ENCODE measurements at regions not wholly inside any gene's neighbourhood (a gene's known extent, or its start where the extent isn't known, plus 50 kb on each side); places are given as distances from the start of the nearest gene placed in this dataset.
"Not testable (repeated sequence)": the region's sequence is repeated elsewhere in the genome, so short reads cannot be mapped to it uniquely, and the experiment has no call there.

GRCh38 chr3:13740795-13741194 is 139.1 kb downstream of the WNT7A start:
- H3K36me3 Mint-ChIP-seq (ENCODE audit: low read depth), result no peaks in the 10 kb centered on the region
- no peaks in the 10 kb centered on the region for H3K27me3 Mint-ChIP-seq (ENCODE audit: insufficient read depth)
- no peaks in the 10 kb centered on the region for H3K4me1 Mint-ChIP-seq (ENCODE audit: low read depth)
- DNase-seq, result no peak
- H3K9me3 Mint-ChIP-seq, result no peaks in the 10 kb centered on the region; the same call in 1 of the 2 replicates
- TF ChIP-seq CTCF (IDR thresholded peaks at IDR 0.05), result no peak
- H3K4me3 Mint-ChIP-seq, result no peak overlapping the region
- H3K27ac Mint-ChIP-seq, result no peak overlapping the region

GRCh38 chr3:13733726-13734125 is 146.1 kb downstream of the WNT7A start:
- not testable (repeated sequence) for H3K4me3 Mint-ChIP-seq; H3K36me3 Mint-ChIP-seq (ENCODE audit: low read depth); H3K27ac Mint-ChIP-seq; DNase-seq; H3K4me1 Mint-ChIP-seq (ENCODE audit: low read depth); H3K27me3 Mint-ChIP-seq (ENCODE audit: insufficient read depth)
- H3K9me3 Mint-ChIP-seq, result peaks cover 19% of the 10 kb centered on the region; the same call in 1 of the 2 replicates

- no peak overlapping the region for H3K4me3 Mint-ChIP-seq
- H3K36me3 Mint-ChIP-seq (ENCODE audit: low read depth), result no peaks in the 10 kb centered on the region
- no peak overlapping the region for H3K27ac Mint-ChIP-seq
- H3K9me3 Mint-ChIP-seq, result peaks cover 8% of the 10 kb centered on the region; the same call in 1 of the 2 replicates
- no peak for DNase-seq
- TF ChIP-seq CTCF (IDR thresholded peaks at IDR 0.05), result no peak
- no peaks in the 10 kb centered on the region for H3K4me1 Mint-ChIP-seq (ENCODE audit: low read depth)
- peaks cover 1% of the 10 kb centered on the region for H3K27me3 Mint-ChIP-seq (ENCODE audit: insufficient read depth)
Observed at GRCh38 chr3:13728487-13728886, 151.4 kb downstream of the WNT7A start.

GRCh38 chr3:13727890-13728289 is 152.0 kb downstream of the WNT7A start:
- no peaks in the 10 kb centered on the region for H3K36me3 Mint-ChIP-seq (ENCODE audit: low read depth)
- no peaks in the 10 kb centered on the region; the same call in 1 of the 2 replicates for H3K27me3 Mint-ChIP-seq (ENCODE audit: insufficient read depth)

GRCh38 chr3:13723676-13724207 is 156.1 kb downstream of the WNT7A start:
- no peak for TF ChIP-seq CTCF (IDR thresholded peaks at IDR 0.05)
- no peaks in the 10 kb centered on the region for H3K9me3 Mint-ChIP-seq
- no peaks in the 10 kb centered on the region; the same call in none of the 2 replicates for H3K27me3 Mint-ChIP-seq (ENCODE audit: insufficient read depth)
- H3K4me3 Mint-ChIP-seq, result no peak overlapping the region
- H3K27ac Mint-ChIP-seq, result no peak overlapping the region
- H3K4me1 Mint-ChIP-seq (ENCODE audit: low read depth), result no peaks in the 10 kb centered on the region
- no peaks in the 10 kb centered on the region for H3K36me3 Mint-ChIP-seq (ENCODE audit: low read depth)
- DNase-seq, result no peak

More at GRCh38 chr3:13727890-13728289, 152.0 kb downstream of the WNT7A start:
- no peaks in the 10 kb centered on the region for H3K4me1 Mint-ChIP-seq (ENCODE audit: low read depth)
- H3K27ac Mint-ChIP-seq, result no peak overlapping the region
- DNase-seq, result no peak
- TF ChIP-seq CTCF (IDR thresholded peaks at IDR 0.05), result no peak
- no peak overlapping the region for H3K4me3 Mint-ChIP-seq
- H3K9me3 Mint-ChIP-seq, result peaks cover 8% of the 10 kb centered on the region; the same call in 1 of the 2 replicates

GRCh38 chr3:13722178-13722577 is 157.7 kb downstream of the WNT7A start:
- TF ChIP-seq CTCF (IDR thresholded peaks at IDR 0.05), result no peak
- Mint-ChIP-seq H3K27ac (no peak overlapping the region), H3K9me3 (no peaks in the 10 kb centered on the region), H3K4me3 (no peak overlapping the region), H3K4me1 (ENCODE audit: low read depth) (no peaks in the 10 kb centered on the region), H3K27me3 (ENCODE audit: insufficient read depth) (no peaks in the 10 kb centered on the region; the same call in none of the 2 replicates), H3K36me3 (ENCODE audit: low read depth) (no peaks in the 10 kb centered on the region)
- DNase-seq, result no peak

Measured in HFFc6 (cell line).